Sciatic nerve (tissue), 2 donors: ENCODE measurements at regions not wholly inside any gene's neighbourhood (a gene's known extent, or its start where the extent isn't known, plus 50 kb on each side); places are given as distances from the start of the nearest gene placed in this dataset.

Experiments used
- ATAC-seq: fragments of 200-7000 bp; cut with Tn5 transposase; one replicate; pipeline ENCODE4 v1.9.1; 2020; ENCODE audit warnings: mild to moderate bottlenecking, moderate library complexity
- DNase-seq: peaks from one replicate; pipeline ENCODE4 v3.0.0-alpha.2; 2020; ENCODE audit warnings: low spot score
- intact Hi-C: fragments of 100-400 bp; cut with DNase I; formaldehyde crosslinking; loops from one replicate; pipeline ENCODE4 v1.14.2; 2022
- donor health status: DM: no; HTN: no; CAD: no.
- donor health status: DM: no; HTN: no; CAD: no.

- intact Hi-C loops: no loop called here
- ATAC-seq (no peak), DNase-seq (no peak)
These were observed 167.1 kb downstream of the ARRDC4 start for GRCh38 chr15:98127586-98127985.

DNA sequence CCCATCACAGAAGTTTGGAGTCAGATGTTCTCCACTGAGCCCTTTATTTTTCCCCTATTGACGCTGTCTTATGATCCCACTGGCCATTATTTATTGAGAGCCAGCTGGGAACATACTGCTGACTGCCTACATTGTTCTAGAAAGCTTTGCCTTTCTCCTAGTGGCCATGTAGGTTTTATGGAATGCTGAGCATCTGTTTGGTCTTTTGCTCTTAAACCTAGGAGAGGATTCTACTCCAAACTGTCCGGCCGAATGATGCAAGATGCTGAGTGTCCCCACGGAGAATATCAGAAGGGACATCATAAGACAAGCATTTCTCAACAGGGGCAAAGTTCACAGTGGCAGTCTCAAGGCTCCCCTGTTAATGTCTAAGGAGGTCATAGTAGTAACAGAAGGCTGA is 171.4 kb downstream of the ARRDC4 start:
- DNase-seq (no peak), ATAC-seq (peak; percentile 90)
- intact Hi-C loops: no loop called here

DNA sequence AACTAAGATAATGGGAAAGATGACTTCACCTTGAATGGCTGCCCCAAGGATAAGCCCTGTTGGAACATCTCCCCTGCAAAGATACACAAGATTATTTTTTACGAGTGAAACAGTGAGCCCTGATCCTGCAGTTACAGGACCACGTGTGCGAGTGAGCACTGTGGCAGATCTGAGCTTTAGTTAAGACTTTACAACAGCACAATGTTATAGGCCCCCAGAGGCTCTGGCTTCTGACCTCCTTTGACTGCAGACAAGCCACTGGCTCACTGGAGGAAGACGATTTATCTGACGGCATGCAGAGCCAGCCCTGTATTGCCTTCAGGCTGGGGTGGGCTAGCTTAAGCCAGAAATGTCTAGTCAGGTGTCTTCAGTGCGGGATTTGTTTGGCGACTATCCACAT is 174.4 kb downstream of the ARRDC4 start:
- ATAC-seq (peak; percentile 86), DNase-seq (no peak)
- intact Hi-C loops: no loop called here

GRCh38 chr15:98138910-98139309 is 178.4 kb downstream of the ARRDC4 start:
- intact Hi-C loops: no loop called here
- no peak for ATAC-seq
- DNase-seq: no peak

- intact Hi-C loops: no loop called here
- no peak for ATAC-seq
These were observed 178.8 kb downstream of the ARRDC4 start for GRCh38 chr15:98139337-98139736.

GRCh38 chr15:98142572-98142971 is 182.1 kb downstream of the ARRDC4 start:
- DNase-seq (no peak), ATAC-seq (no peak)
- intact Hi-C loops: no loop called here

More at GRCh38 chr15:98139337-98139736, 178.8 kb downstream of the ARRDC4 start:
- DNase-seq: no peak

DNA sequence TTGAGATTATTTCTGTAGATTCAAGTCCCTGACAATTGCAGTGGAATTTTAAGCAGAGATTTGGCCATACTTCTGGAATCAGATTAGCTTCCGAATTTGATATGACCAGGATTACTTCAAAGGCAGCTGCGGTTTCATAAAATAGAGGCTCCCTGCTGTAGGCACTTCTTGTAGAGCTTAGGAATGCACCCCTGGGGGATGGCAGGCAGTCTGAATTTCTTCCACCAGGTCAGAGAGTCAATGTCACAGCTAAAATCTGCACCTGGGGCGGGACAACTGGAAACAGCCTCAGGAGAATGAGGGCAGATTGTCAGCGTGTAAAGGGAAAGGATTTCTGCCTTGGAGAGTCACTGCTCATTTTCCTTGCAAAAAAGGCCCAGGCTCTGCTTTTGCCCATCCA is 182.6 kb downstream of the ARRDC4 start:
- DNase-seq (no peak), ATAC-seq (no peak)
- intact Hi-C loops: no loop called here

DNA sequence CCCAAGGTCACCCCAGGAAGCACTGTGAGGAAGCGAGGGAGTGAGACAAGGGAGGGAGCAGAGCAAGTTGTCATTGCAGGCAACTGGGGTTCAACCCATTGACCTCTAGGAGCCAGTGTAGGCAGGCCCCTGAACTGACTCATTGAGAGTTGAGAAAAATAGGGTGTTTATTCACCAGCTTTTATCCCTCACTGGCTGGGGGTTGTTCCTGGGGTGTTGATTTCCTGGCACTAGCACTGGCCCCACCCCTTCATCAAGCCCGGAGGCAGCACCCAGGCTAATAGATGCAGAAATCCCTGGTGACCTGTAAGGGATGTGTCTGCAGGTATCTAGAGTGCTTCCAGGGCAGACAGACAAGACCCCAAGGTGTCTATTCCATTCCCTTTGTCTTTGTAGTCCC is 183.9 kb downstream of the ARRDC4 start:
- intact Hi-C loops: no loop called here
- DNase-seq (no peak), ATAC-seq (no peak)

DNA sequence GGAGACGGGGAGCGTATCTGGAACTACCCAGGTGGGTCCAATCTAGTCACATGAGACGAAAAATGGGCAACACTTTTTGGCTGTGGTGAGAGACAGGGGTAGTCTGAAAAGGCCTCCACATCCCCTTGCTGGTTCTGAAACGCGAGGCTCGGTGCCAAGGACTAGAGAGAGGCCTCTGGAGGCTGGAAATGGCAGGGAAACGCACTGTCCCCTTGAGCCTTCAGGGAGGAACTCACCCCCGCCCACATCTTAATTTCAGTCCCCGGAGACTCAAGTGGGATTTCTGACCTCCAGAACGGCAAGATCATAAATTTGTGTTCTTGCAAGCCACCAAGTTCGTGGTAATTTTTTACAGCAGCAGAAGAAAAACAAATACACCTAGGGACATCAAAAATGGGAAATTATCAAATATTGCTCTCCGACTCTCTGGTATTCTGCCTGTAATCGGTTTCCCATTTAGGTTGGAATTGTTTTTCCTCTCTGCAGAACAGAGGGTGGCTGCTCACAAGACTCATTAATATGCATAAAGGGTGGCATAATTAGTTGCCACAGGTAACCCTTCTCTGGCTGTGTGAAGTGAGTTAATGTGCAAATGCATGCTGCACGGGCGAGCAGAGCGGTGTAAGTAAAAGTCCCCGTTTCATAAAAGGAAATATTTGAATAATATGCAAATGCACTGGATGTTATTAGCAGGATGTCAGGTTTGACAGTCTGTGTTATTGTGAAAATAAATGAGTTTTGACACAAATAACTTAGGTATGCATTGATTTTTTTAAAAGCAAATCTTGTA is 185.7 kb downstream of the ARRDC4 start:
- no peak for ATAC-seq
- DNase-seq: no peak
- intact Hi-C loops: no loop called here

GRCh38 chr15:98147415-98147814 is 186.9 kb downstream of the ARRDC4 start:
- DNase-seq (no peak), ATAC-seq (no peak)
- intact Hi-C loops: no loop called here

GRCh38 chr15:98150084-98150483 is 189.6 kb downstream of the ARRDC4 start:
- ATAC-seq (no peak), DNase-seq (no peak)
- intact Hi-C loops: no loop called here

DNA sequence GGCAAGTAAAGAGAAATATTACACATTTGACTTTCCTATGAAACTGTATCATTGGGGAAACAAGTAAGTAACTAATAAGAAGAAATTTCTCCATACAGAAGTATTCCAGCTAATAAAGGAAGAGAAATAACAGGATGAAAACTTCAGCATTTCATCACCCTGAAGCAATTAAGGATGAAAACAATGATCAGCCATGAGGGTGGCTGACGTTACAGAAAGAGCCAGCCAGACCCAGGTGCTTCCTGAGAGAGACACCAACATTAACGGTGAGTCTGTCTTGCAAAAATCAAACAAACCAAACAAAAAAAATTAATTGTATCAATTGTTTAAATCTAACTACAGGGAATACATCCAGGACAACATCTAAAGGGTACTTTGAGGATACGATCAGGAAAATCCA is 190.0 kb downstream of the ARRDC4 start:
- ATAC-seq (no peak), DNase-seq (no peak)

DNA sequence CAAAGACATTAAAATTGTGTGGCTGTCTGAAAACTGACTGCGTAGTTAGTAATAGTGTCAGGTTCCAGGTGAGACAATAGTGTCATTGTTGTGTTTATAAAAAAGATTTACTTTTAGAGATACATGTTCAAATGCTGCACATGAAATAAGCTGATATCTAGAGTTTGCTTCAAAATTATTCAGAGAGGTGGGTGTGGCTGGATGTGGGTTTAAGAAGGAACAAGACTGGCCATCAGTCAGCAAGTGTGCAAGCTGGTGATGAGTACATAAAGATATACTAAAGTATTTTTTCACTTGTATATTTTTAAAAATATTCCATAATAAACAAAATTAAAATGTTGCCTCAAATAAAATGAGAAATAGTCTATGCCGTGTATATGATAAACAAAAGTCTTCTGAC is 190.6 kb downstream of the ARRDC4 start:
- intact Hi-C loops: no loop called here
- no peak for DNase-seq
- no peak for ATAC-seq

More for the DNA sequence above, 190.0 kb downstream of the ARRDC4 start:
- intact Hi-C loops: no loop called here

- DNase-seq (no peak), ATAC-seq (no peak)
- intact Hi-C loops: no loop called here
These were observed 191.7 kb downstream of the ARRDC4 start for GRCh38 chr15:98152156-98152555.

DNA sequence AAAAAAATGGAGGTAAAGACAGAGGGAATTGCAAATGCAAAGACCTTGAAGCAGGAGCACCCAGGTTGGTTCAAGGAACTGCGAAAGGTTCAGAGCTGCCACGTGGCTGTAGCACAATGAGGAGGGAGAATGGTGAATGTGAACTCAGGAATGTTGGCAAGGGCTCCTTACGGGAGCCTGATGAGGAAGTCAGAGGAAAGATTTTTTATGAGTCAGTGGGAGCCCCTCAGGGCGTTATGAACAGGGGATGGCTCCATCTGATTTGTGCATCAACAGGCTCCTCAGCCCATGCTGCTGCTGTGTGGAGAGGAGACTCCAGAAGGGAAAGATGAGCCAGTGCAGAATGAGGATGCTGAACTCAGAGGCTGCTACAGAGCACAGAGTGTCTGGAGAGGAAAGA is 194.4 kb downstream of the ARRDC4 start:
- ATAC-seq (no peak), DNase-seq (no peak)
- intact Hi-C loops: no loop called here

GRCh38 chr15:98155356-98155755 is 194.9 kb downstream of the ARRDC4 start:
- no peak for ATAC-seq
- intact Hi-C loops: no loop called here
- no peak for DNase-seq

GRCh38 chr15:98160236-98160635 is 199.7 kb downstream of the ARRDC4 start:
- DNase-seq: no peak
- ATAC-seq: no peak
- intact Hi-C loops: no loop called here

GRCh38 chr15:98163319-98164045 is 203.0 kb downstream of the ARRDC4 start:
- ATAC-seq: no peak
- no peak for DNase-seq
- intact Hi-C loops: no loop called here

- DNase-seq: no peak
- intact Hi-C loops: no loop called here
- ATAC-seq: no peak
These were observed 204.1 kb downstream of the ARRDC4 start for GRCh38 chr15:98164571-98164970.

- intact Hi-C loops: no loop called here
- ATAC-seq (no peak), DNase-seq (no peak)
These were observed 204.5 kb downstream of the ARRDC4 start for GRCh38 chr15:98164986-98165385.
